ENCODE measurements at regions not wholly inside any gene's neighbourhood (a gene's known extent, or its start where the extent isn't known, plus 50 kb on each side); places are given as distances from the start of the nearest gene placed in this dataset.

- no peak for TF ChIP-seq CTCF (IDR thresholded peaks at IDR 0.05; ENCODE audit: low read depth, low read length, missing control alignments)
- in situ Hi-C loops (cut with HindIII; ENCODE audit: low pct_ligation_motif_present, low sequenced_read_pairs), result no loop called here
- DNase-seq, result no peak
Measured at GRCh38 chr20:52817981-52818380, 154.2 kb upstream of the TSHZ2 start.

GRCh38 chr20:52817511-52817910 is 154.6 kb upstream of the TSHZ2 start:
- in situ Hi-C loops (cut with HindIII; ENCODE audit: low pct_ligation_motif_present, low sequenced_read_pairs), result no loop called here
- TF ChIP-seq CTCF (IDR thresholded peaks at IDR 0.05; ENCODE audit: low read depth, low read length, missing control alignments), result no peak
- no peak for DNase-seq

More at GRCh38 chr20:52817981-52818380, 154.2 kb upstream of the TSHZ2 start:
- H3K27ac ChIP-seq, result no peak overlapping the region
- H3K36me3 ChIP-seq (replicated peaks), result no peaks in the 10 kb centered on the region
- no peak overlapping the region for H3K4me3 ChIP-seq (ENCODE audit: low read depth, low read length)
- no peaks in the 10 kb centered on the region for H3K27me3 ChIP-seq (replicated peaks)

GRCh38 chr20:52814371-52814770 is 157.8 kb upstream of the TSHZ2 start:
- no peak for DNase-seq
- in situ Hi-C loops (cut with HindIII; ENCODE audit: low pct_ligation_motif_present, low sequenced_read_pairs), result no loop called here
- H3K36me3 ChIP-seq (replicated peaks), result no peaks in the 10 kb centered on the region
- no peaks in the 10 kb centered on the region for H3K27me3 ChIP-seq (replicated peaks)
- H3K27ac ChIP-seq, result no peak overlapping the region
- TF ChIP-seq CTCF (IDR thresholded peaks at IDR 0.05; ENCODE audit: low read depth, low read length, missing control alignments), result no peak
- no peak overlapping the region for H3K4me3 ChIP-seq (ENCODE audit: low read depth, low read length)

More at GRCh38 chr20:52817511-52817910, 154.6 kb upstream of the TSHZ2 start:
- Histone ChIP-seq H3K36me3 (replicated peaks) (no peaks in the 10 kb centered on the region), H3K27ac (no peak overlapping the region), H3K4me3 (ENCODE audit: low read depth, low read length) (no peak overlapping the region), H3K27me3 (replicated peaks) (no peaks in the 10 kb centered on the region)

- DNase-seq, result no peak
- no peak for TF ChIP-seq CTCF (IDR thresholded peaks at IDR 0.05; ENCODE audit: low read depth, low read length, missing control alignments)
- no peak overlapping the region for H3K4me3 ChIP-seq (ENCODE audit: low read depth, low read length)
- in situ Hi-C loops (cut with HindIII; ENCODE audit: low pct_ligation_motif_present, low sequenced_read_pairs), result no loop called here
- no peaks in the 10 kb centered on the region for H3K36me3 ChIP-seq (replicated peaks)
- no peak overlapping the region for H3K27ac ChIP-seq
- H3K27me3 ChIP-seq (replicated peaks), result no peaks in the 10 kb centered on the region
Measured at GRCh38 chr20:52812231-52812847, 159.8 kb upstream of the TSHZ2 start.

- Histone ChIP-seq H3K27me3 (replicated peaks) (no peaks in the 10 kb centered on the region), H3K27ac (no peak overlapping the region), H3K4me3 (ENCODE audit: low read depth, low read length) (no peak overlapping the region), H3K36me3 (replicated peaks) (no peaks in the 10 kb centered on the region)
- in situ Hi-C loops (cut with HindIII; ENCODE audit: low pct_ligation_motif_present, low sequenced_read_pairs), result no loop called here
- no peak for TF ChIP-seq CTCF (IDR thresholded peaks at IDR 0.05; ENCODE audit: low read depth, low read length, missing control alignments)
- no peak for DNase-seq
Measured at GRCh38 chr20:52809003-52809402, 163.2 kb upstream of the TSHZ2 start.

GRCh38 chr20:52806918-52807317 is 165.2 kb upstream of the TSHZ2 start:
- H3K4me3 ChIP-seq (ENCODE audit: low read depth, low read length), result no peak overlapping the region
- TF ChIP-seq CTCF (IDR thresholded peaks at IDR 0.05; ENCODE audit: low read depth, low read length, missing control alignments), result no peak
- H3K36me3 ChIP-seq (replicated peaks), result no peaks in the 10 kb centered on the region
- H3K27me3 ChIP-seq (replicated peaks), result no peaks in the 10 kb centered on the region
- H3K27ac ChIP-seq, result no peak overlapping the region
- DNase-seq, result no peak
- in situ Hi-C loops (cut with HindIII; ENCODE audit: low pct_ligation_motif_present, low sequenced_read_pairs), result no loop called here

Measured in brain microvascular endothelial cell (primary cell).